H1 (cell line): ENCODE measurements at regions not wholly inside any gene's neighbourhood (a gene's known extent, or its start where the extent isn't known, plus 50 kb on each side); places are given as distances from the start of the nearest gene placed in this dataset.

ENCODE experiments used
- CBX5 ChIP-seq: fragments of 300-800, 300-1000 bp; sonication (generic); IDR thresholded peaks from 2 replicates; pipeline ENCODE4 v1.7.1; 2016; ENCODE audit warnings: antibody characterized with exemption, low read length, low read depth
- RXRA ChIP-seq: IDR thresholded peaks from 2 replicates; pipeline ENCODE4 v1.6.1; 2011; ENCODE audit warnings: low read depth, mild to moderate bottlenecking, low read length, moderate library complexity; ENCODE audit not compliant: insufficient read depth
- SP4 ChIP-seq: IDR thresholded peaks from 2 replicates; pipeline ENCODE4 v1.6.1; 2012; ENCODE audit warnings: low read length, inconsistent platforms

DNA sequence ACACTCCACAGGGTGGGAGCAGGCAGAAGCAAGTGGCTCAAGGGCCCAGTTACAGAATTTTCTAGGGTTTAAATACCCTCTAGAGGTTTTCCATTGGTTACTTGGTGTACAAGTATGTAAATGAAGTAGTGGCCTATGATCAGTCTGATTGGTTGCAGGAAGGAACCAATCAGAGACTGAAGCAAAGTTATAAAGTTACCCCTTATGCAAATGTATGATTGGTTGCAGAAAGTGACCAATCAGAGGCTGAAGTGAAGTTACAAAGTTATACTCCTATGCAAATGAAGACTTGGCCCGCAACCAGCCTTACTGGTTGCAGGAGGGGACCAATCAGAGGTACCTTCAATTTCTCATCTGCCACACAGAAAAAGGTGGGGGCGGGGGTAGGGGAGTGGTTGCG, 154.6 kb downstream of the INO80D start (continued):
- no peak for TF ChIP-seq RXRA
- no peak for TF ChIP-seq CBX5
- no peak for TF ChIP-seq SP4
